ENCODE measurements at regions not wholly inside any gene's neighbourhood (a gene's known extent, or its start where the extent isn't known, plus 50 kb on each side); places are given as distances from the start of the nearest gene placed in this dataset.

- intact Hi-C loops (cut with DNase I, micrococcal nuclease) = no loop called here
- peaks cover 28% of the 10 kb centered on the region for H3K9me3 ChIP-seq
- TF ChIP-seq, protein P1, sequence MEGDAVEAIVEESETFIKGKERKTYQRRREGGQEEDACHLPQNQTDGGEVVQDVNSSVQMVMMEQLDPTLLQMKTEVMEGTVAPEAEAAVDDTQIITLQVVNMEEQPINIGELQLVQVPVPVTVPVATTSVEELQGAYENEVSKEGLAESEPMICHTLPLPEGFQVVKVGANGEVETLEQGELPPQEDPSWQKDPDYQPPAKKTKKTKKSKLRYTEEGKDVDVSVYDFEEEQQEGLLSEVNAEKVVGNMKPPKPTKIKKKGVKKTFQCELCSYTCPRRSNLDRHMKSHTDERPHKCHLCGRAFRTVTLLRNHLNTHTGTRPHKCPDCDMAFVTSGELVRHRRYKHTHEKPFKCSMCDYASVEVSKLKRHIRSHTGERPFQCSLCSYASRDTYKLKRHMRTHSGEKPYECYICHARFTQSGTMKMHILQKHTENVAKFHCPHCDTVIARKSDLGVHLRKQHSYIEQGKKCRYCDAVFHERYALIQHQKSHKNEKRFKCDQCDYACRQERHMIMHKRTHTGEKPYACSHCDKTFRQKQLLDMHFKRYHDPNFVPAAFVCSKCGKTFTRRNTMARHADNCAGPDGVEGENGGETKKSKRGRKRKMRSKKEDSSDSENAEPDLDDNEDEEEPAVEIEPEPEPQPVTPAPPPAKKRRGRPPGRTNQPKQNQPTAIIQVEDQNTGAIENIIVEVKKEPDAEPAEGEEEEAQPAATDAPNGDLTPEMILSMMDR (IDR thresholded peaks at IDR 0.05) = no peak
- H3K36me3 ChIP-seq (ENCODE audit: low read depth) = no peaks in the 10 kb centered on the region
- ATAC-seq (no peak), DNase-seq (no peak)
- no peaks in the 10 kb centered on the region for H3K4me1 ChIP-seq (ENCODE audit: low read depth)
- no peak overlapping the region for H3K4me3 ChIP-seq
Observed at GRCh38 chr11:37503411-37504059, 905.5 kb upstream of the RAG2 start.

- ATAC-seq (no peak), DNase-seq (no peak)
- Histone ChIP-seq H3K4me1 (ENCODE audit: low read depth) (no peaks in the 10 kb centered on the region), H3K4me3 (no peak overlapping the region), H3K9me3 (peaks cover 15% of the 10 kb centered on the region), H3K36me3 (ENCODE audit: low read depth) (no peaks in the 10 kb centered on the region)
- intact Hi-C loops (cut with DNase I, micrococcal nuclease) = no loop called here
- TF ChIP-seq, protein P1 (IDR thresholded peaks at IDR 0.05) = no peak
Observed at GRCh38 chr11:37502202-37502601, 904.2 kb upstream of the RAG2 start.

DNA sequence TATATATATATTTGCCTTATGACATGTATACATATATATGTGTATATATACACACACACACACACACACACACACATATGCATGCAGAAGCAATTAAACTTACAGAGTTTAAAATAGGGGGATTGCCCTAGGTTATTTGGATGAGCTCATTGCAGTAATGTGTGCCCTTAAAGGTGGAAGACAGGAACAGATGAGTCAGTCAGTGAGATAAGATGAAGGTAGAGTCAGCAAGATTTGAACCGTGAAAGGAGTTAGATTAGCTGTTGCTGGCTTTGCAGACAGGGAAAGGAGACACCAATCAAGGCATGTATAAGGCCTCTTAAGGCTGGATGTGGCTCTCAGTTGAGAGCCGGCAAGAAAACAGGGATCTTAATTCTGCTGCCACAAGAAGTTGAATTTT lies 902.4 kb upstream of the RAG2 start:
- Histone ChIP-seq H3K36me3 (ENCODE audit: low read depth) (no peaks in the 10 kb centered on the region), H3K9me3 (peaks cover 9% of the 10 kb centered on the region), H3K4me3 (no peak overlapping the region), H3K4me1 (ENCODE audit: low read depth) (no peaks in the 10 kb centered on the region)
- TF ChIP-seq, protein P1 (IDR thresholded peaks at IDR 0.05) = no peak
- ATAC-seq = no peak
- DNase-seq = no peak
- intact Hi-C loops (cut with DNase I, micrococcal nuclease) = no loop called here

DNA sequence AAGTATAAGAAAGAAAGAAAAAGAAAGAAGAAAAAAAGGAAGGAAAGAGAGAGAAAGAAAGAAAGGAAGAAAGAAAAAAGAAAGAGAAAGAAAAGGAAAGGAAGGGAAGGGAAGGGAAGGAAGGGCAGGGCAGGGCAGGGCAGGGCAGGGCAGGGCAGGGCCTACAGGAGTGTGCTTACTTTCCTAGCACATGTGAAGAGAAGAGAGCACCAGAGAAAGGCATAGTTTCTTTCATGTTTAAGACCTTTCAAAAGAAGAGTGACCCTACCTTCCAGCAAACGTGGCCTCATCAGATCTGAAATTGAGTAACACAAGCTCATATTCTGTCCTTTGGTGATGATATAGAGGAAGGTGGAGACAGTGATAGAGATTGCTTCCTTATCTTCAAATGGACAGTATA lies 899.3 kb upstream of the RAG2 start:
- no peak for ATAC-seq
- no peak for DNase-seq

DNA sequence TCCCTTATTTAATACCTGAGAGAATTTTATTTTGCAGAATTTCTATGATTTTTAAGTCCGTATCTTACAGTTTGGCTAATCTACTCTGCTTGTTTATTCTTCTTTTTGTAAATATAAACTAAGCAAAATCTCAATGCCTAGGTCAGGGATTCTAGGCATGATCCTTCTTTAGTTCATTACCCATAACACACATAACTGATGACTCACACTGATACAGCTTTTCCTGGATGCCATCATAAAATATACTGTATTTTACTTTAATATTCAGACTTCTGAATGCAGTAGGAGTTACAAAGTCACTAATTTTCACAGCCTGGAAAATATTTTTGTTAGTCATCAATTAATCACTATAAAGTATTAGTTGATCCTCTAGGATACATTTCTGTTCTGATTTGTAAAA lies 898.2 kb upstream of the RAG2 start:
- ATAC-seq = no peak
- Histone ChIP-seq H3K4me1 (ENCODE audit: low read depth) (no peaks in the 10 kb centered on the region), H3K4me3 (no peak overlapping the region), H3K9me3 (peaks cover 6% of the 10 kb centered on the region), H3K36me3 (ENCODE audit: low read depth) (no peaks in the 10 kb centered on the region)
- TF ChIP-seq, protein P1 (IDR thresholded peaks at IDR 0.05) = no peak
- intact Hi-C loops (cut with DNase I, micrococcal nuclease) = no loop called here
- no peak for DNase-seq

More for the DNA sequence above, 899.3 kb upstream of the RAG2 start:
- intact Hi-C loops (cut with DNase I, micrococcal nuclease) = no loop called here
- Histone ChIP-seq H3K4me1 (ENCODE audit: low read depth) (no peaks in the 10 kb centered on the region), H3K9me3 (peaks cover 6% of the 10 kb centered on the region), H3K36me3 (ENCODE audit: low read depth) (no peaks in the 10 kb centered on the region), H3K4me3 (no peak overlapping the region)
- TF ChIP-seq, protein P1 (IDR thresholded peaks at IDR 0.05) = no peak

GRCh38 chr11:37484298-37484697 lies 886.3 kb upstream of the RAG2 start:
- Histone ChIP-seq H3K9me3 (peaks cover 26% of the 10 kb centered on the region), H3K36me3 (ENCODE audit: low read depth) (no peaks in the 10 kb centered on the region), H3K4me3 (no peak overlapping the region), H3K4me1 (ENCODE audit: low read depth) (no peaks in the 10 kb centered on the region)
- intact Hi-C loops (cut with DNase I, micrococcal nuclease) = no loop called here
- DNase-seq (no peak), ATAC-seq (no peak)
- TF ChIP-seq, protein P1 (IDR thresholded peaks at IDR 0.05) = no peak

Data from mucosa of descending colon (tissue), 3 donors.